NCI-H2029 treated with DMSO at 0.1 percent for 48 hours (cell line): ENCODE measurements at regions not wholly inside any gene's neighbourhood (a gene's known extent, or its start where the extent isn't known, plus 50 kb on each side); places are given as distances from the start of the nearest gene placed in this dataset.
"Not testable (repeated sequence)": the region's sequence is repeated elsewhere in the genome, so short reads cannot be mapped to it uniquely, and the experiment has no call there.

ENCODE experiments used
- DNase-seq: peaks from one replicate; lab custom pipeline; 2025; lab: John Stamatoyannopoulos, UW

GRCh38 chr10:2543142-2543886, 524.0 kb upstream of the PFKP start:
- no peak for DNase-seq

DNA sequence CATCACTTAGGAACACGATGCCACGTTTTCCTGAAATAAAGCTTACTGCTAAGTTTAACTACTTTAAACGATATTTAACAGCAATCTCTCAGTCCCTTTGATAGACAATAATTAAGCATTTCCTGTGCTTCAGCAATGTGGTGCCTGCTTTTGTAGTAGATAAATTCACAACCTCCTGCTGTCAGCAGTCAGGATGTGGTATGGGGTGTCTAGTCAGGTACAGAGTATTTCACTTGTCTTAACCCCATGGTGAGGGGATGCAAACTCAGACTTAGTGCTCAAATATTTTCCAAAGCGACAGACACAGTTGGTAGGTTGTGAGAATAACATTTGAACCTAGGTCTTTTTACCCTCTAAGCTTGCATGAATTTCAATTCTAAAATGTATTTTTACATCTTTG, 526.2 kb upstream of the PFKP start:
- no peak for DNase-seq

GRCh38 chr10:2529945-2530344, 537.4 kb upstream of the PFKP start:
- no peak for DNase-seq

DNA sequence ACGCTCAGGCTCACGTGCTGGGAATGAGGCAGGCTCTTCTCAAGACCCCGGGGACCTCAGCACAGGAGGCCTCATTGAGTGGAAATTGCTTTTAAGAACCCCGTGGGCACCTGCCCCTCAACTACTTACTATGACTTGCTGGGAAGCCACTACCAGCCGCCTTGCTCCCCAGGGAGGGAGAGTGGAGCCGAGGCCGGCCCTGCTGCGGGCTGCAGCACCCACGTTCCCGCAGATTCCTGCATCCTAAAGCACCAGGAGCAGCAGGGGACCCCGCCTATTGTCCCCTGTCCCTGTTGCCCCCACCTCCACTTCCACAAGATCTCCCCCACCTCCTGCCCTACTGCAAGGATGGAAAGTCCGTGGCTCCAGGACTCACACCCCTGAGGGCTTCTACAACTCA, 541.6 kb upstream of the PFKP start:
- DNase-seq: no peak

DNA sequence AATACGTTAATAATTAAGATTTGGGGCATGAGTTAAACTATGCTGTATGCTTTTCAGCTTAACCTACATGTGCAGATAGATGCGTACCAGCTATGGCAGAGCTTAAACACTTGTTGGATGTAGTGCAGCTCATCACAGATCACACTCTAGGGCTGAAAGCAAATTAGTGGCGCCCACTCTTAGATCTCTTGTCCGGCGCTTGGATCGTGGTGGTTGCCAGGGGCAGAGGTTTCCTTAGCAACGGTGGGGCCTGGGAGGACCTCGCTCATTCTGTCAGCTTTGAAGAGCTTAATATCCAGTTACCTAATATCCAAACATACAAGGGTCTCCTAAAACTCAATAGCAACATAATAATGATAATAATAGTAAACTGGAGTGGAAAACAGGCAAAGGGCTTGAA, 548.2 kb upstream of the PFKP start:
- DNase-seq: no peak

- DNase-seq: no peak
Measured at GRCh38 chr10:2509081-2509531, 558.2 kb upstream of the PFKP start.

GRCh38 chr10:2501366-2501940, 565.9 kb upstream of the PFKP start:
- DNase-seq: not testable (repeated sequence)

GRCh38 chr10:2494399-2494798, 572.9 kb upstream of the PFKP start:
- no peak for DNase-seq

DNA sequence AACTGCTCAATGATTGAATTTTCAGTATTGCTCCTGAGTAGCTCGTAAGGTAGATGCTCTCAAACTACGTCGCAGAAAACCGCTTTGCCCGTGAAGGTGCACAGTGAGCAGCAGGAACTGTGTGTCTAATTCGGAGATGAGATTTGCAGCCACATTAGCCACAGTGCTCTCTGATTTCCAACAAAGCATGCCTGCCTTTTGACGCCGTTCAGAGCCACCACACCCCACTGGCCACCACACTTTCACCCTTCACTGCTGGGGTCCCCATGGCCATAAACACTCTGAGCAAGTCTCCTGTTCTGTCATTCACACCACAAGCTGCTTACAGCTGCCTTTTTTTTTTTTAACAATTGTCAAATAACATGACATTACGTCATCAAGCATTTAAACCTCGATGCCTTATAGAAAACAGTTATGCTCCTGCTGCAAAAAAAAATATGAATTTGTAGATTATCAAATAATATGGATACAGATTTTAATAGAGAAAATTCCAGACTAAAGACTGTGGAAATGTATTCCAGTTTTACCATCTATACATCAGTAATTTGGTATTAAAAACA, 578.8 kb upstream of the PFKP start:
- DNase-seq: no peak

DNA sequence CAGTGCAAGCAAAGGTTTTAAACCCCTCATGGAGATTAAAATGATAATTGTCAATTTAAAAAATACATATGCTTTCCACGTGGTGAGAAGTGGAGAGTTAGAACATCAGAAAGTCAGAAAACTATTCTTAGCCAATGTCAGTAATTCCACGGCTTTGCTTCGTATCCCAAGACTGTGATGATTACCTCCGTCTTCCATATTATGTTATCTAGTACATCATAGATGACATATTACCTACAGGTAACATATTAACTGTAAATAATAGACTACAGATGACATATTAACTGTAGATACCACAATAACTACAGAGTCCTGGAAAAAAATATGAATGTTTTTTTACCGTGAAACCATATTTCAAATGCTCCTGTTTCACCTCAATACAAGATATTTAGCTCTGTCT, 579.4 kb upstream of the PFKP start:
- no peak for DNase-seq

GRCh38 chr10:2478656-2479055, 588.7 kb upstream of the PFKP start:
- no peak for DNase-seq

- DNase-seq: no peak
Measured at GRCh38 chr10:2476812-2477553, 590.4 kb upstream of the PFKP start.

- no peak for DNase-seq
Measured at GRCh38 chr10:2476218-2476811, 591.0 kb upstream of the PFKP start.

GRCh38 chr10:2475711-2476217, 591.6 kb upstream of the PFKP start:
- DNase-seq: no peak

- no peak for DNase-seq
Measured at GRCh38 chr10:2471811-2472210, 595.5 kb upstream of the PFKP start.

DNA sequence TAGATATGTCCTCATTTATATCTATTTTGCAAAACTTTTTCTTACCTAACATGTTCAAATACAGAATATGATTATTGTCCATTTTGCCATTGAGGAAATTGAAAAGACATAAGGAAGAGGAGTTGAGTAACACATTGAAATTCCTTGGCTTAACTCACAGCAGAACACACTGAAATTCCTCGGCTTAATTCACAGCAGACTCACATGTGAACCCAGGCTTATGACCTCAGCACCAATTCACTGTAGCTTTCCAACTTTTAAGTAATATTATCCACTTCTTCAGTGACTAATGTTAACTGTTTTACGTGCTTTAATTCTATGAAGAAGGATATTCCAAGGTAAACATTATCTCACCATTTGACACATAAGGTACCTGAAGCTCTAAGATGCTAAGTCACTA, 597.5 kb upstream of the PFKP start:
- no peak for DNase-seq

DNA sequence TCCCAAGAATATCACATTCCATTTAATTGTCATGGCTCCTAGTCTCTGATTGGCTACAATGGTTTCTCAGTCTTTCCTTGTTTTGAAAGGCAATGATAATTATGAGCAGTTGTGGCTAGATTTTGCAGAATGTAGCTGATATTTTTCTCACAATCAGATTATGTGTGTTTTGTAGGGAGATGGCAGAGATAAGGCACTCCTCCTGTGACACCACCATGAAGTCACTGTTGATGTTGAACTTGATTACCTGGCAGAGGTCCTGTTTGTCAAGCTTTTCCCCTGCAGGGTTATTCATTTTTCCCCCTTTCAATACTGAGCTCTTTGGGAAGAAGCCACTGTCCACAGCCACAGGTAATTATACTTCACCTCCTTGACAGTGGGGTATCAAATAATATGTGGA, 602.9 kb upstream of the PFKP start:
- DNase-seq: no peak

DNA sequence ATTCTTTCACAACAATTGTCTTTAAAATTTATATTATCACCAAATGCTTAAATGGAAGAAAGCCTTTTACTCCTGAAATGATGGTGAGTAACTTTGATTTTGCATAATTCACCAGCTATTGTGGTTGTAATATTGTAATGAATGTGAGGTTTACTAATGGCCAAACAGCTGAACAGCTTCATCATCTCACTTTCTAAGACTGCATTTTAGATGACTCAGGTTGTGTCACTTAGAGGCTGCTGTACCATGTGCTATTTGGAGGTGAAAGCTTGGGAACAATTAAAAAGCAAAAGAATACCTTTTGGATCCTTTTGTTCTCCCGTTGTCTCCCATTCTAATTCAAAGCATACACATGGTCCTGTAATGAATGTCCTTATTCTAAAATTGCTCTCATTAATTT, 604.0 kb upstream of the PFKP start:
- DNase-seq: no peak

DNA sequence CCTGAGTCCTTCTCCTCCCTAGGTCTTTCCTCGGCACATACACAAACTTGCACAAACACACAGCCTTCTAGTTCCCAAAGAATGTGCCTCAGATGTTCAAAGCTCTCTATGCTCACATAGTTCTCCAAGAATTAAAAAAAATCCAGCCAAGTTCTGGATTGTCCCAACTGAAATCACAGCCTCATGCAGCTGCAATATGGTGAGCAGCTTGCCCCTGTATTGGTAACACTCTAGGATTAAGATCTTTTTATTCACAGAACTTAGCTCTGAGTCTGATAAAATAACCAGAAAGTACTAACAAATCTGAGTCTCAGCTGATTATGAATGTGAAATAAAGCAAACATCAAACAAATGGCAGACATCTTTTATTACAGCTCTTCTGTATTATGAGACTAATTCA, 604.8 kb upstream of the PFKP start:
- DNase-seq: no peak

DNA sequence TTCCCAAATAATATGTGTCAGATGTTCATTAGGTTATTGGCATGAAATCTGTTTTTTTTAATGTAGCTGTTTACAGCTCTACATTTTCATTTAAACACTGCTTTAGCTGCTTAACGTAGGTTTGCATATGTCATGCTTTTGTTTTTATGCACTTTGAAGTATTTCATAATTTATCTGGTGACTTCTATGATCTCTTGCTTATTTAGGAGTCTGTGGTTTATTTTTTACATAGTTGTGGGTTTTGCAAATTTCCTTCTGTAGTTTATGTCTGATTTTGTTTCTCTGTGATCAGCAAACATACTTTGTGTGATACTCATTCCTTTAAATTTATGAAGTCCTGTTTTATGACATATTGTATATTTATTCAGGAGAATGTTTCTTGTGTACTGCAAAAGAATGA, 606.5 kb upstream of the PFKP start:
- no peak for DNase-seq

DNA sequence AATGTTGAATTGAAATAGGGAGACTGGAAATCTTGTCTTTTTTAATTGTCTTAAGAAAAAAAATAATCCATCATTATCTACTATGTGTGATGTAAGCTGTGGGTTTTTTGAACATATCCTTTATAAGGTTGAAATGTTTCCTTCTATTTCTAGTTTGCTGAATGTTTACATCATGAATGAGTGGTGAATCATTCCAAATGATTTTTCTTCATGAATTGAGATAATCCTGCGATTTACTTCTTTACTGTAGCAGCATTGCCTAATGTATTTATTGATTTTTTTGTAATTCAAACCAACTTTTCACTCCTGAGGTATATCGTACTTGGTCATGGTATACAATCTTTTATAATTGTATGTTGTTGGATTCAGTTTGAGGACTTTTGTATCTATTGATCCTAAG, 607.6 kb upstream of the PFKP start:
- DNase-seq: no peak

DNA sequence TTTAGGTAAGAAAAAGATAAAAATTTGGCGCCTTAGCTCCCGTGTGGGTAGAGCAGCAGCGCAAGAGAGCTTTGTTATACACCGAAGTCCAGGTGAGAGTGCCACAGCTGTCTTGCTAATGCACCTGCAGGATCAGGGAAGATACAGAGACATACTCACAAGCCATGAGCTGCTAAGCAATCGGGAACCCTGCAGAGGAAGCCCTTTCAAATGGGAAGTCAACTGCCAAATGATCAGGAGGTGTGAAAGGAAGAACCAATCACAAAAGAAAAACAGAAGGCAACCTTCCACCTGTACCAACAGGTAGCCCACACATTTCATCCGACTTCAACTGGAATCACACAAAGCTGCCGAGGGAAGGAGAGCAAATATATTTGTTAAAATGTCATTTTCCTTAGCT, 610.5 kb upstream of the PFKP start:
- DNase-seq: no peak
